ENCODE measurements at regions not wholly inside any gene's neighbourhood (a gene's known extent, or its start where the extent isn't known, plus 50 kb on each side); places are given as distances from the start of the nearest gene placed in this dataset.

DNA sequence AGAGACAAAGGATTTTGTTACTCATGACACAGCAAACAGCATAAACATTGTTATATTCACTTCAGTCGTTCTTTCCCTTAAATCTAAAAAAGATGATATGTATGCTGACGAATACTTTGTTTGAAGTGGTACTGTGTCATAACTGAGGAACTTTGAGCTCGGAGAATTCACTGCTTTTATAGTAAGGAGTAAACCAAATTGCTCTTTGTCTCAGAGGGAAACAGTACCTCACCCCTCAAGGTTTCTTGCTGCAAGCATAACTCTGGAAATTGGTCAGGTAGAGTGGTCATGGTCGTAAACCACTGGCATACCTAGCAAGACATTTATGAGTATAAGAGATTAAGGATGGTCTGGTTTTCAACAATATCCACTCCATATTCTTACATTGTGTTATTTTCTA, 160.2 kb upstream of the OR4E1 start:
- no peaks in the 10 kb centered on the region for H3K9me3 ChIP-seq (ENCODE audit: control insufficient read depth in 1 of 2, insufficient read depth in 1 of 2, low read depth in 1 of 2, low read length in 2 of 2)

GRCh38 chr14:21825845-21826244, 152.2 kb upstream of the OR4E1 start:
- peaks cover 29% of the 10 kb centered on the region for H3K27me3 ChIP-seq (ENCODE audit: insufficient read depth, low read length)
- BruUV-seq (replicated peaks) = no TSS peak
- ChIA-PET POLR2A (no interaction called here), RAD21 (ENCODE audit: low non-redundant PET in 1 of 2, low total read pairs in 2 of 2, uncharacterized antibody in 2 of 2, unreplicated experiment in 2 of 2) (interaction anchor here in 1 of 2 experiments (0.7 kb wide), 1 partner anchor 28 kb away, joined by 5 read pairs; no protein-coding TSS in a partner anchor), CTCF (interaction anchor here (0.7 to 1.5 kb wide), 4 partner anchors 9 to 608 kb away, joined by 3 to 10 read pairs (median 4); no protein-coding TSS in a partner anchor)
- intact Hi-C loops (cut with micrococcal nuclease) = no loop called here
- no peak overlapping the region for H3K4me3 ChIP-seq (replicated peaks in 1 of 2; ENCODE audit: low read depth in 1 of 2, low read length in 2 of 2)
- H3K4me1 ChIP-seq (ENCODE audit: control insufficient read depth in 1 of 2, insufficient read depth in 2 of 2, low read length in 2 of 2) = no peaks in the 10 kb centered on the region
- DNase-seq (ENCODE audit: low read depth, low spot score) (no peak), ATAC-seq (no peak)
- H3K4me2 ChIP-seq (ENCODE audit: low read length) = no peak overlapping the region
- H4K20me1 ChIP-seq (ENCODE audit: insufficient read depth) = no peaks in the 10 kb centered on the region
- no peak overlapping the region for H2AFZ ChIP-seq (ENCODE audit: low read depth, low read length, poor library complexity, severe bottlenecking)
- H3K9me3 ChIP-seq (ENCODE audit: control insufficient read depth in 1 of 2, insufficient read depth in 1 of 2, low read depth in 1 of 2, low read length in 2 of 2) = no peaks in the 10 kb centered on the region
- H3K36me3 ChIP-seq (ENCODE audit: control insufficient read depth in 1 of 2, insufficient read depth in 2 of 2, low read length in 2 of 2) = no peaks in the 10 kb centered on the region
- H3K9ac ChIP-seq (ENCODE audit: low read length) = no peak overlapping the region
- no peak overlapping the region for H3K27ac ChIP-seq (ENCODE audit: low read depth, low read length)
- H3K9me2 ChIP-seq (ENCODE audit: insufficient read depth) = no peaks in the 10 kb centered on the region
- H3K79me2 ChIP-seq (ENCODE audit: insufficient read depth, low read length) = no peaks in the 10 kb centered on the region
- TF ChIP-seq RAD21 (IDR thresholded peaks at IDR 0.05; ENCODE audit: low read depth) (no peak), SIN3A (IDR thresholded peaks at IDR 0.05; ENCODE audit: low read depth) (no peak), EGR1 (IDR thresholded peaks at IDR 0.05; ENCODE audit: low read depth) (no peak), ZFX (IDR thresholded peaks at IDR 0.05) (no peak), REST (IDR thresholded peaks at IDR 0.05; ENCODE audit: low read depth) (no peak), CBX3 (IDR thresholded peaks at IDR 0.05; ENCODE audit: low read depth) (no peak), POLR2AphosphoS5 (IDR thresholded peaks at IDR 0.05; ENCODE audit: low read depth, low read length) (no peak)
- TF ChIP-seq, protein P1, sequence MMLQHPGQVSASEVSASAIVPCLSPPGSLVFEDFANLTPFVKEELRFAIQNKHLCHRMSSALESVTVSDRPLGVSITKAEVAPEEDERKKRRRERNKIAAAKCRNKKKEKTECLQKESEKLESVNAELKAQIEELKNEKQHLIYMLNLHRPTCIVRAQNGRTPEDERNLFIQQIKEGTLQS (IDR thresholded peaks at IDR 0.05) = no peak

More for the DNA sequence above, 160.2 kb upstream of the OR4E1 start:
- Histone ChIP-seq H3K4me1 (ENCODE audit: control insufficient read depth in 1 of 2, insufficient read depth in 2 of 2, low read length in 2 of 2) (no peaks in the 10 kb centered on the region), H4K20me1 (ENCODE audit: insufficient read depth) (no peaks in the 10 kb centered on the region), H3K27ac (ENCODE audit: low read depth, low read length) (no peak overlapping the region), H2AFZ (ENCODE audit: low read depth, low read length, poor library complexity, severe bottlenecking) (no peak overlapping the region), H3K9me2 (ENCODE audit: insufficient read depth) (no peaks in the 10 kb centered on the region), H3K79me2 (ENCODE audit: insufficient read depth, low read length) (no peaks in the 10 kb centered on the region), H3K4me3 (replicated peaks in 1 of 2; ENCODE audit: low read depth in 1 of 2, low read length in 2 of 2) (no peak overlapping the region), H3K36me3 (ENCODE audit: control insufficient read depth in 1 of 2, insufficient read depth in 2 of 2, low read length in 2 of 2) (no peaks in the 10 kb centered on the region), H3K27me3 (ENCODE audit: insufficient read depth, low read length) (peaks cover 37% of the 10 kb centered on the region), H3K9ac (ENCODE audit: low read length) (no peak overlapping the region), H3K4me2 (ENCODE audit: low read length) (no peak overlapping the region)
- TF ChIP-seq, protein P2, sequence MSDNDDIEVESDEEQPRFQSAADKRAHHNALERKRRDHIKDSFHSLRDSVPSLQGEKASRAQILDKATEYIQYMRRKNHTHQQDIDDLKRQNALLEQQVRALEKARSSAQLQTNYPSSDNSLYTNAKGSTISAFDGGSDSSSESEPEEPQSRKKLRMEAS (IDR thresholded peaks at IDR 0.05) = no peak
- TF ChIP-seq EZH2 (IDR thresholded peaks at IDR 0.05) (no peak), ZBTB33 (IDR thresholded peaks at IDR 0.05; ENCODE audit: extremely low read depth, insufficient replicate concordance, low read length) (no peak), FOSL1 (IDR thresholded peaks at IDR 0.05; ENCODE audit: low read depth) (no peak)
- CTCF ChIA-PET = interaction anchor here (1.7 kb wide), 1 partner anchor 8 kb away, joined by 6 read pairs; no protein-coding TSS in a partner anchor
- intact Hi-C loops (cut with micrococcal nuclease) = no loop called here
- POLR2A ChIA-PET = no interaction called here
- no peak for ATAC-seq
- DNase-seq (ENCODE audit: low read depth, low spot score) = no peak
- RAD21 ChIA-PET (ENCODE audit: low non-redundant PET in 1 of 2, low total read pairs in 2 of 2, uncharacterized antibody in 2 of 2, unreplicated experiment in 2 of 2) = no interaction called here
- BruUV-seq (replicated peaks) = no TSS peak
